ENCODE measurements at regions not wholly inside any gene's neighbourhood (a gene's known extent, or its start where the extent isn't known, plus 50 kb on each side); places are given as distances from the start of the nearest gene placed in this dataset.

GRCh38 chr9:117521293-117521692 is 106.4 kb upstream of the ASTN2 start:
- TF ChIP-seq CTCF (conservative IDR thresholded peaks at IDR 0.05), result no peak
- TF ChIP-seq EZH2 (IDR thresholded peaks at IDR 0.05; ENCODE audit: low read depth), result no peak
- H3K9me3 ChIP-seq (ENCODE audit: insufficient read depth, low read depth), result no peaks in the 10 kb centered on the region
- H3K4me3 ChIP-seq, result no peak overlapping the region
- H3K4me1 ChIP-seq (replicated peaks; ENCODE audit: insufficient read depth), result no peaks in the 10 kb centered on the region
- CTCF ChIA-PET, result interaction anchor here (0.5 kb wide), 1 partner anchor 10 kb away, joined by 5 read pairs; no protein-coding TSS in a partner anchor
- no TSS peak for BruUV-seq (replicated peaks)
- POLR2A ChIA-PET (ENCODE audit: unreplicated experiment), result no interaction called here
- no peaks in the 10 kb centered on the region for H3K9me2 ChIP-seq (ENCODE audit: insufficient read depth)
- intact Hi-C loops (cut with micrococcal nuclease; ENCODE audit: unreplicated experiment), result no loop called here
- no peaks in the 10 kb centered on the region for H3K79me2 ChIP-seq (ENCODE audit: low read depth)
- H2AFZ ChIP-seq, result no peak overlapping the region
- no peaks in the 10 kb centered on the region for H3F3A ChIP-seq (ENCODE audit: insufficient read depth, low read depth)
- H3K27ac ChIP-seq, result no peak overlapping the region
- H4K20me1 ChIP-seq (ENCODE audit: insufficient read depth), result no peaks in the 10 kb centered on the region
- no peaks in the 10 kb centered on the region for H3K36me3 ChIP-seq (ENCODE audit: low read depth)
- no peak for DNase-seq
- H3K4me2 ChIP-seq, result no peak overlapping the region
- H3K27me3 ChIP-seq (ENCODE audit: insufficient read depth, low read depth), result no peaks in the 10 kb centered on the region

- Histone ChIP-seq H3K9me3 (ENCODE audit: insufficient read depth, low read depth) (no peaks in the 10 kb centered on the region), H4K20me1 (ENCODE audit: insufficient read depth) (no peaks in the 10 kb centered on the region), H2AFZ (no peak overlapping the region), H3K9me2 (ENCODE audit: insufficient read depth) (no peaks in the 10 kb centered on the region), H3K27ac (no peak overlapping the region), H3K4me3 (no peak overlapping the region), H3K36me3 (ENCODE audit: low read depth) (no peaks in the 10 kb centered on the region), H3K4me1 (replicated peaks; ENCODE audit: insufficient read depth) (no peaks in the 10 kb centered on the region), H3K79me2 (ENCODE audit: low read depth) (no peaks in the 10 kb centered on the region), H3F3A (ENCODE audit: insufficient read depth, low read depth) (no peaks in the 10 kb centered on the region), H3K27me3 (ENCODE audit: insufficient read depth, low read depth) (no peaks in the 10 kb centered on the region), H3K4me2 (no peak overlapping the region)
- ChIA-PET CTCF (no interaction called here), POLR2A (ENCODE audit: unreplicated experiment) (no interaction called here)
- TF ChIP-seq EZH2 (IDR thresholded peaks at IDR 0.05; ENCODE audit: low read depth), result no peak
- no peak for TF ChIP-seq CTCF (conservative IDR thresholded peaks at IDR 0.05)
- intact Hi-C loops (cut with micrococcal nuclease; ENCODE audit: unreplicated experiment), result no loop called here
- DNase-seq, result no peak
- no TSS peak for BruUV-seq (replicated peaks)
Observed at GRCh38 chr9:117516676-117517632, 102.1 kb upstream of the ASTN2 start.

GRCh38 chr9:117511852-117512481 is 97.1 kb upstream of the ASTN2 start:
- no peak for DNase-seq
- Histone ChIP-seq H4K20me1 (ENCODE audit: insufficient read depth) (no peaks in the 10 kb centered on the region), H2AFZ (no peak overlapping the region), H3K9me3 (ENCODE audit: insufficient read depth, low read depth) (no peaks in the 10 kb centered on the region), H3K27ac (no peak overlapping the region), H3K36me3 (ENCODE audit: low read depth) (no peaks in the 10 kb centered on the region), H3K4me1 (replicated peaks; ENCODE audit: insufficient read depth) (no peaks in the 10 kb centered on the region), H3K9me2 (ENCODE audit: insufficient read depth) (no peaks in the 10 kb centered on the region), H3K79me2 (ENCODE audit: low read depth) (no peaks in the 10 kb centered on the region), H3K27me3 (ENCODE audit: insufficient read depth, low read depth) (no peaks in the 10 kb centered on the region), H3K4me2 (no peak overlapping the region), H3K4me3 (no peak overlapping the region), H3F3A (ENCODE audit: insufficient read depth, low read depth) (no peaks in the 10 kb centered on the region)
- ChIA-PET POLR2A (ENCODE audit: unreplicated experiment) (no interaction called here), CTCF (no interaction called here)
- intact Hi-C loops (cut with micrococcal nuclease; ENCODE audit: unreplicated experiment), result no loop called here
- BruUV-seq (replicated peaks), result no TSS peak
- TF ChIP-seq EZH2 (IDR thresholded peaks at IDR 0.05; ENCODE audit: low read depth) (no peak), CTCF (conservative IDR thresholded peaks at IDR 0.05) (no peak)
